Ishikawa (cell line): ENCODE measurements at regions not wholly inside any gene's neighbourhood (a gene's known extent, or its start where the extent isn't known, plus 50 kb on each side); places are given as distances from the start of the nearest gene placed in this dataset.

Experiments
- CEBPB ChIP-seq: IDR thresholded peaks from 2 replicates; pipeline ENCODE4 v1.6.1; 2012
- FOXM1 ChIP-seq: IDR thresholded peaks from 2 replicates; pipeline ENCODE4 v1.6.1; 2012; ENCODE audit warnings: low read depth, borderline replicate concordance

GRCh38 chr2:88874063-88874657, 182.7 kb downstream of the RPIA start:
- TF ChIP-seq CEBPB (no peak), FOXM1 (no peak)
